ENCODE measurements at regions not wholly inside any gene's neighbourhood (a gene's known extent, or its start where the extent isn't known, plus 50 kb on each side); places are given as distances from the start of the nearest gene placed in this dataset.

DNA sequence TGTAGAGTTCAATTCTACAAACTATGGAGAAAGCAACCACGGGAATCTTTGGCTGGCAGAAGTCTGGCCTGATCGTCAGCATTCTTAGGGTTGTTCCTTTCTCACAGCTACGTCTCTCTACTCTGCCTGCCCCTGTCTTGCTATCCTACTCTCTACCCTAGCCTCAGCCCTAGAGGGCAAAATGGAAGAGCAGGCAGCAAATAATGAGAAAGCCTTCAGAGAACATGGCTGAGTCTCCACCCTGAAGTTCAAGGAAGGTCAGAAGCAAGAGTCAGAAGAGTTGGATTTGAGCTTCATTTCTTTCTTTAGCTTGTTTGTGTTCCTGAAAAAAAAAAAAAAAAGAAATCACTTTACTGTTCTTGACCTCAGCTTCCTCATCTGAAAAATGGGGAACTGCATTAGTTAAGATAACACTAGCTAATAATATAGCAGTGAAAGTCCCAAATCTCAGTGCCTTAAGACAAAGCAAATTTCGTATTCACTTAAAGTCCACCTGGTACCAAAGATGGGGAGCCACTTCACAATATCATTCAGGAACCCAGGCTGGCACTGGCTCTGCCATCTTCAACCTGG is 50.2 kb upstream of the CCND2 start:
- H3K4me3 ChIP-seq, result no peak overlapping the region
- H3K27me3 ChIP-seq (ENCODE audit: low read depth), result peaks cover 32% of the 10 kb centered on the region
- H3K36me3 ChIP-seq, result no peaks in the 10 kb centered on the region
- H3K27ac ChIP-seq (replicated peaks), result no peak overlapping the region
- peaks cover 10% of the 10 kb centered on the region for H3K9me3 ChIP-seq (replicated peaks)
- TF ChIP-seq, protein P1, sequence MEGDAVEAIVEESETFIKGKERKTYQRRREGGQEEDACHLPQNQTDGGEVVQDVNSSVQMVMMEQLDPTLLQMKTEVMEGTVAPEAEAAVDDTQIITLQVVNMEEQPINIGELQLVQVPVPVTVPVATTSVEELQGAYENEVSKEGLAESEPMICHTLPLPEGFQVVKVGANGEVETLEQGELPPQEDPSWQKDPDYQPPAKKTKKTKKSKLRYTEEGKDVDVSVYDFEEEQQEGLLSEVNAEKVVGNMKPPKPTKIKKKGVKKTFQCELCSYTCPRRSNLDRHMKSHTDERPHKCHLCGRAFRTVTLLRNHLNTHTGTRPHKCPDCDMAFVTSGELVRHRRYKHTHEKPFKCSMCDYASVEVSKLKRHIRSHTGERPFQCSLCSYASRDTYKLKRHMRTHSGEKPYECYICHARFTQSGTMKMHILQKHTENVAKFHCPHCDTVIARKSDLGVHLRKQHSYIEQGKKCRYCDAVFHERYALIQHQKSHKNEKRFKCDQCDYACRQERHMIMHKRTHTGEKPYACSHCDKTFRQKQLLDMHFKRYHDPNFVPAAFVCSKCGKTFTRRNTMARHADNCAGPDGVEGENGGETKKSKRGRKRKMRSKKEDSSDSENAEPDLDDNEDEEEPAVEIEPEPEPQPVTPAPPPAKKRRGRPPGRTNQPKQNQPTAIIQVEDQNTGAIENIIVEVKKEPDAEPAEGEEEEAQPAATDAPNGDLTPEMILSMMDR (IDR thresholded peaks at IDR 0.05; ENCODE audit: borderline replicate concordance), result no peak
- DNase-seq, result no peak
- H3K4me1 ChIP-seq, result no peaks in the 10 kb centered on the region
- intact Hi-C loops (cut with micrococcal nuclease), result no loop called here

DNA sequence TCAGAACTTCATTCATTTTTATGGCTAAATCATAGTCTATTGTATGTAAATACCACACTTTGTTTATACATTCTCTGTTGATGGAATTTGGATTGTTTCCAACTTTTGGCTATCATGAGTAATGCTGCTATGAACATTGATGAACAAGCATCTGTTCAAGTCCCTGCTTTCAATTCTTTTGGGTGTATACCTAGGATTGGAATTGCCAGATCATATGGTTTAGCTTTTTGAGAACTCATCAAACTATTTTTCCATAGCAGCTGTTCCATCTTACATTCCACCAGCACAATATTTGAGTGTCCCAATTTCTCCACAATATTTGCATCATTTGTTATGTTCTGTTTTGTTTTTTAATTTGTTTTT is 52.3 kb upstream of the CCND2 start:
- H3K36me3 ChIP-seq, result no peaks in the 10 kb centered on the region
- no peak overlapping the region for H3K27ac ChIP-seq (replicated peaks)
- H3K4me1 ChIP-seq, result no peaks in the 10 kb centered on the region
- no peak overlapping the region for H3K4me3 ChIP-seq
- TF ChIP-seq, protein P1 (IDR thresholded peaks at IDR 0.05; ENCODE audit: borderline replicate concordance), result no peak
- no peak for DNase-seq
- peaks cover 10% of the 10 kb centered on the region for H3K9me3 ChIP-seq (replicated peaks)
- H3K27me3 ChIP-seq (ENCODE audit: low read depth), result peaks cover 32% of the 10 kb centered on the region
- intact Hi-C loops (cut with micrococcal nuclease), result no loop called here

DNA sequence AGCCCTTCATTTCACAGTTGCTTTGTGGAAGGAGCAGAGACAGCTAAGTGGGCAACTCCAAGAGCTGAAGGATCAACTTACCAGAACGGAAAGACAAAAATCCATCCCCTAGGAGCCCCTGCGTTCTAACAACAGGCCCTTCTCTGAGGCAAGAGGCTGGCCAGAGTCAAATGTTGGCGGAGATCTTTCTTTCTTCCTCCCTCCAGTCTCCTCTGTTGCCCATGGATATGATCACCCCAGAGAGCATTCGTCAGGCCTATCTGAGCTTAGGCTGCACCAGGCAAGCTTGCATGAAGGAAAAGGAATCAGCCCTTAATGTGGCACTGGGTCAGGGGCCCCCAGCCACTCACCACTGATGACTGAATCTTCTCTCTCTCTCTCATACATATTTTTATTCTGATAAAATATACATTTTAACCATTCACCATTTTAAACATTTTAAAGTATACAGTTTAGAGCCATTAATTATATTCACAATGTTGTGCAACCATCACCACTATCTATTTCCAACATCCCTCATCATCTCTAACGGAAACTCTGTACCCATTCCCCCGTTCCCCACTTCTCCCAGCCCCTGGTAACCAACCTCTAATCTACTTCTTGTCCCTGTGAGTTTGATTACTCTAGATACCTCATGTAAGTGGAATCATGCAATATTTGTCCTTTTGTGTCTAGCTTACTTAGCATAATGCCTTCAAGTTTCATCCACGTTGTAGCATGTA is 52.9 kb upstream of the CCND2 start:
- Histone ChIP-seq H3K4me1 (no peaks in the 10 kb centered on the region), H3K36me3 (no peaks in the 10 kb centered on the region), H3K27me3 (ENCODE audit: low read depth) (peaks cover 32% of the 10 kb centered on the region), H3K4me3 (no peak overlapping the region), H3K27ac (replicated peaks) (no peak overlapping the region), H3K9me3 (replicated peaks) (peaks cover 10% of the 10 kb centered on the region)
- TF ChIP-seq, protein P1 (IDR thresholded peaks at IDR 0.05; ENCODE audit: borderline replicate concordance), result no peak
- intact Hi-C loops (cut with micrococcal nuclease), result no loop called here
- DNase-seq, result no peak

DNA sequence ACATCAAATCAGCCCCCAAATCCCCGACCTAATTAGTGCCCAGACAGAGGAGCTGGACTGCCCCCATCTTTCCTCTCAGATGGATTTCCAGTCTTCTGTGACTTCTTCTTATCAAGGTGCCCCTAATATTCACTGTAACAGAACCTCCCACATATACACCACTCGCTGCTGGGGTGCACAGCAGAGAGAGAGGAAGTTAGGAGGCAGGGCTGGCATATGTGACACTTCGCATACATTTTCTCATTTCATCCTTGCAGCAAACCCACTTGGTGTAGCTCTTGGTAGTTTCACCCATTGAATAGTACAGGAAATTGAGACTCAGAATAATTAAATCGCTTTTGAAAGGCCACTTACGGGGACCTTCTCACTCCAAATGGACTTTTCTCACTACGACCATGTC is 56.5 kb upstream of the CCND2 start:
- Histone ChIP-seq H3K36me3 (no peaks in the 10 kb centered on the region), H3K27ac (replicated peaks) (no peak overlapping the region), H3K9me3 (replicated peaks) (no peaks in the 10 kb centered on the region), H3K27me3 (ENCODE audit: low read depth) (peaks cover 22% of the 10 kb centered on the region), H3K4me3 (no peak overlapping the region), H3K4me1 (peaks cover 2% of the 10 kb centered on the region)
- no peak for DNase-seq
- TF ChIP-seq, protein P1 (IDR thresholded peaks at IDR 0.05; ENCODE audit: borderline replicate concordance), result no peak
- intact Hi-C loops (cut with micrococcal nuclease), result no loop called here

DNA sequence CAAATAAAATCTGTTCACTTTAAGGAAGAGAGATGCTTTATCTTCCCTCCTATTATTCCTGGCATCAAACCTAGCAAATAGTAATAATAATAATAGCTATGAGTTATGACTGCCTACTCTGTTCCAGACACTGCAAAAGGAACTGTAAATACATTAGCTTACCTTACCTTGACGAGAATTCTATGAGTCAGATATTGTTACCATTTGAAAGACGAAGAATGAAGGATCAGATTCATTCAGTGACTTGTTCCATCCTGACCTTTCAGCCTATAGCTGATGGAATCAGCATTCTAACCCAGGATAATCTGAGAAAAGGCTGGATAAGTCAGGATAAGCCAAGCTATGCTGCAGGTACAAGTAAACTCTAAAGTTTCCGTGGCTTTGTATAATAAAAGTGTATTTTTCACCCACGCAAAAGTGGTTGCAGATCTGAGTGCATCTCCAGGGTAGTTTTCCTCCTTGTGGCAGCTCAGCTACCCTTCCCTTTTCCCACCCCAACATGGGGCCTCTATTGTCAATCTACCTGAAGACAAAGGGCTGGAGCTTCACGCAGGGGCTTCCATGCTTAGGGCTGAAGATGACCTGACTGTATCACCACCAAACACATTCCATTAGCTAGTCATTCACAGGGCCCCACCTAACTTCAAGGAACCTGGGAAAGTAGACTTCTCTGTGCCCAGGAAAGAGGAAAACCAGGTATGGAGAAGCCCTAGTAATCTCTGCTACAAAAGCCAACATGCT is 57.2 kb upstream of the CCND2 start:
- DNase-seq, result no peak
- intact Hi-C loops (cut with micrococcal nuclease), result no loop called here

More for the DNA sequence above, 57.2 kb upstream of the CCND2 start:
- peaks cover 2% of the 10 kb centered on the region for H3K4me1 ChIP-seq
- H3K27me3 ChIP-seq (ENCODE audit: low read depth), result peaks cover 29% of the 10 kb centered on the region
- no peak overlapping the region for H3K4me3 ChIP-seq
- no peaks in the 10 kb centered on the region for H3K9me3 ChIP-seq (replicated peaks)
- H3K36me3 ChIP-seq, result no peaks in the 10 kb centered on the region
- H3K27ac ChIP-seq (replicated peaks), result no peak overlapping the region
- TF ChIP-seq, protein P1 (IDR thresholded peaks at IDR 0.05; ENCODE audit: borderline replicate concordance), result no peak

All from left ventricle myocardium inferior (tissue), 1 donor.